Astrocyte (in vitro differentiated cells and primary cell): ENCODE measurements at regions not wholly inside any gene's neighbourhood (a gene's known extent, or its start where the extent isn't known, plus 50 kb on each side); places are given as distances from the start of the nearest gene placed in this dataset.

Experiments used
- DNase-seq: peaks from one replicate; pipeline ENCODE4 v3.0.0-alpha.2; 2010; ENCODE audit warnings: low read depth
- FAIRE-seq: peaks from 2 replicates; lab custom pipeline; 2011; peaks lifted over from hg19 to GRCh38; lab: Jason Lieb, UNC
- H2AFZ ChIP-seq: 2 replicates; pipeline ENCODE4 v1.6.0; 2012; ENCODE audit warnings: low read depth, low read length, inconsistent platforms
- H3K27ac ChIP-seq: 2 replicates; pipeline ENCODE4 v1.5.1; 2011; ENCODE audit warnings: low read depth, low read length, inconsistent platforms
- H3K27me3 ChIP-seq: 2 replicates; pipeline ENCODE4 v1.6.0; 2011; ENCODE audit warnings: low read length, inconsistent platforms; ENCODE audit not compliant: insufficient read depth
- H3K36me3 ChIP-seq: 2 replicates; pipeline ENCODE4 v1.5.1; 2011; ENCODE audit warnings: low read length, inconsistent platforms; ENCODE audit not compliant: insufficient read depth
- H3K4me1 ChIP-seq: 2 replicates; pipeline ENCODE4 v1.5.1; 2011; ENCODE audit warnings: low read length, inconsistent platforms; ENCODE audit not compliant: insufficient read depth
- H3K4me2 ChIP-seq: 2 replicates; pipeline ENCODE4 v1.6.0; 2012; ENCODE audit warnings: low read length, inconsistent platforms
- H3K4me3 ChIP-seq: 2 replicates; pipeline ENCODE4 v1.5.1; 2011; ENCODE audit warnings: low read depth, mild to moderate bottlenecking, low read length, inconsistent platforms; ENCODE audit not compliant: insufficient read depth
- H3K79me2 ChIP-seq: 2 replicates; pipeline ENCODE4 v1.6.0; 2012; ENCODE audit warnings: mild to moderate bottlenecking, low read length, inconsistent platforms; ENCODE audit not compliant: insufficient read depth
- H3K9ac ChIP-seq: 2 replicates; pipeline ENCODE4 v1.6.0; 2012; ENCODE audit warnings: mild to moderate bottlenecking, low read length, inconsistent platforms
- H3K9me3 ChIP-seq: 2 replicates; pipeline ENCODE4 v1.5.1; 2012; ENCODE audit warnings: low read depth, mild to moderate bottlenecking, low read length, inconsistent platforms; ENCODE audit not compliant: insufficient read depth
- H4K20me1 ChIP-seq: 2 replicates; pipeline ENCODE4 v1.6.0; 2012; ENCODE audit warnings: low read length, inconsistent platforms; ENCODE audit not compliant: insufficient read depth
- H3K27ac Mint-ChIP-seq: one replicate; pipeline ENCODE4 v1.8.0; 2021; ENCODE audit warnings: mild to moderate bottlenecking, mixed read lengths; ENCODE audit not compliant: unreplicated experiment
- H3K27me3 Mint-ChIP-seq: one replicate; pipeline ENCODE4 v1.8.0; 2021; ENCODE audit warnings: low read depth, mixed read lengths; ENCODE audit not compliant: unreplicated experiment
- H3K36me3 Mint-ChIP-seq: one replicate; pipeline ENCODE4 v1.8.0; 2021; ENCODE audit warnings: low read depth, mixed read lengths; ENCODE audit not compliant: unreplicated experiment
- H3K4me1 Mint-ChIP-seq: one replicate; pipeline ENCODE4 v1.8.0; 2021; ENCODE audit warnings: low read depth, mixed read lengths; ENCODE audit not compliant: unreplicated experiment
- H3K4me3 Mint-ChIP-seq: one replicate; pipeline ENCODE4 v1.8.0; 2021; ENCODE audit warnings: mild to moderate bottlenecking, moderate library complexity, mixed read lengths; ENCODE audit not compliant: unreplicated experiment
- H3K9me3 Mint-ChIP-seq: one replicate; pipeline ENCODE4 v1.8.0; 2021; ENCODE audit warnings: mild to moderate bottlenecking, mixed read lengths; ENCODE audit not compliant: unreplicated experiment
- EZH2 ChIP-seq: IDR thresholded peaks from 2 replicates; pipeline ENCODE4 v1.6.1; 2012; ENCODE audit warnings: mild to moderate bottlenecking, low read length, inconsistent platforms; ENCODE audit not compliant: insufficient read depth
- TF ChIP-seq, protein P1 (sequence below): IDR thresholded peaks from 2 replicates; pipeline ENCODE4 v1.5.1; 2011; ENCODE audit warnings: low read depth, mild to moderate bottlenecking, inconsistent platforms, low read length, moderate library complexity; ENCODE audit not compliant: insufficient read depth

DNA sequence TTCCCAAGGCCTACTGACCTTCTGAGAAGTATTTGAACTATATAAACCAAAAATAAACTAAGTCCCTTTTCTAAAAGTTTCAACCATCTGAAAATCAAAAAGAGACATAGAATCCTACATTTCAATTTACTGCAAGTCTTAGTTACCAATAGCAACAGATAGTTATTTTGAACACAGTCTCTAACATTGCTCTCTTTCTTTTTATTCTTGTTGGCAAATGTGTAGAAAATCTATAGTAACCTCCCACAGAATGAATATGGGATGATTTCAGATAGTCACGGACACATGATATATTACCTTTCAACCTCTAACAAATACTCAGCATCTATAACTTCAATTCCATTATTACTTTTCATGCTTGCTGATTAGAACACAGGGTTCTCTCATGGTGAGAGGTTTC is 68.9 kb upstream of the RAB3GAP2 start:
- no peaks in the 10 kb centered on the region for H4K20me1 ChIP-seq
- DNase-seq (no peak), FAIRE-seq (no peak)
- Mint-ChIP-seq H3K36me3 (peaks cover 3% of the 10 kb centered on the region), H3K27ac (no peak overlapping the region), H3K27me3 (no peaks in the 10 kb centered on the region), H3K4me1 (peaks cover 27% of the 10 kb centered on the region), H3K4me3 (no peak overlapping the region), H3K9me3 (no peaks in the 10 kb centered on the region)
- no peaks in the 10 kb centered on the region for H3K27me3 ChIP-seq
- H3K9ac ChIP-seq = no peak overlapping the region
- H3K36me3 ChIP-seq = no peaks in the 10 kb centered on the region
- no peak overlapping the region for H3K4me3 ChIP-seq
- no peaks in the 10 kb centered on the region for H3K79me2 ChIP-seq
- H2AFZ ChIP-seq = no peak overlapping the region
- H3K4me2 ChIP-seq = no peak overlapping the region
- no peaks in the 10 kb centered on the region for H3K4me1 ChIP-seq
- H3K27ac ChIP-seq = no peak overlapping the region
- TF ChIP-seq, protein P1, sequence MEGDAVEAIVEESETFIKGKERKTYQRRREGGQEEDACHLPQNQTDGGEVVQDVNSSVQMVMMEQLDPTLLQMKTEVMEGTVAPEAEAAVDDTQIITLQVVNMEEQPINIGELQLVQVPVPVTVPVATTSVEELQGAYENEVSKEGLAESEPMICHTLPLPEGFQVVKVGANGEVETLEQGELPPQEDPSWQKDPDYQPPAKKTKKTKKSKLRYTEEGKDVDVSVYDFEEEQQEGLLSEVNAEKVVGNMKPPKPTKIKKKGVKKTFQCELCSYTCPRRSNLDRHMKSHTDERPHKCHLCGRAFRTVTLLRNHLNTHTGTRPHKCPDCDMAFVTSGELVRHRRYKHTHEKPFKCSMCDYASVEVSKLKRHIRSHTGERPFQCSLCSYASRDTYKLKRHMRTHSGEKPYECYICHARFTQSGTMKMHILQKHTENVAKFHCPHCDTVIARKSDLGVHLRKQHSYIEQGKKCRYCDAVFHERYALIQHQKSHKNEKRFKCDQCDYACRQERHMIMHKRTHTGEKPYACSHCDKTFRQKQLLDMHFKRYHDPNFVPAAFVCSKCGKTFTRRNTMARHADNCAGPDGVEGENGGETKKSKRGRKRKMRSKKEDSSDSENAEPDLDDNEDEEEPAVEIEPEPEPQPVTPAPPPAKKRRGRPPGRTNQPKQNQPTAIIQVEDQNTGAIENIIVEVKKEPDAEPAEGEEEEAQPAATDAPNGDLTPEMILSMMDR = no peak
- TF ChIP-seq EZH2 = no peak
- H3K9me3 ChIP-seq = no peaks in the 10 kb centered on the region

DNA sequence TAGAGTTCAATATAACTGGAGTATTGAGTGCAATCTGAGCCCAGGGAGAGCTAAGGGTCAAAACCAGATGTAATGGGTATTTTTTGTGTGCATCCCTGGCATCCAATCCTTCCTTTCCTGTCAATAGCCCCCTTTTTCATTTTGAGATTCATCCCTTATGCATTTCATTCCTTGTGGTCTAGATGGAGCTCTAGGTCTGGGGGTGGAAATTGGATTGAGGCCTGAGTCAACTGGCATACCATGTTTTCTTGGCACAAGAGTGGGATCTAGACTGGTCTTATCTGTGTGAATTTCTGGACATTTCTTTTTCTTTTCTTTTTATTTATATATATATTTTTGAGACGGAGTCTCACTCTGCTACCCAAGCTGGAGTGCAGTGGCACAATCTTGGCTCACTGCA is 67.3 kb upstream of the RAB3GAP2 start:
- Histone ChIP-seq H3K9me3 (no peaks in the 10 kb centered on the region), H3K79me2 (no peaks in the 10 kb centered on the region), H3K4me1 (no peaks in the 10 kb centered on the region), H3K36me3 (no peaks in the 10 kb centered on the region), H3K4me2 (no peak overlapping the region), H3K9ac (no peak overlapping the region), H2AFZ (no peak overlapping the region), H3K27me3 (no peaks in the 10 kb centered on the region), H3K27ac (no peak overlapping the region), H3K4me3 (no peak overlapping the region), H4K20me1 (no peaks in the 10 kb centered on the region)
- H3K9me3 Mint-ChIP-seq = no peaks in the 10 kb centered on the region
- peaks cover 24% of the 10 kb centered on the region for H3K4me1 Mint-ChIP-seq
- TF ChIP-seq, protein P1 = no peak
- no peak for TF ChIP-seq EZH2
- H3K27me3 Mint-ChIP-seq = no peaks in the 10 kb centered on the region
- peaks cover 3% of the 10 kb centered on the region for H3K36me3 Mint-ChIP-seq
- H3K4me3 Mint-ChIP-seq = no peak overlapping the region
- FAIRE-seq (no peak), DNase-seq (no peak)
- H3K27ac Mint-ChIP-seq = no peak overlapping the region

DNA sequence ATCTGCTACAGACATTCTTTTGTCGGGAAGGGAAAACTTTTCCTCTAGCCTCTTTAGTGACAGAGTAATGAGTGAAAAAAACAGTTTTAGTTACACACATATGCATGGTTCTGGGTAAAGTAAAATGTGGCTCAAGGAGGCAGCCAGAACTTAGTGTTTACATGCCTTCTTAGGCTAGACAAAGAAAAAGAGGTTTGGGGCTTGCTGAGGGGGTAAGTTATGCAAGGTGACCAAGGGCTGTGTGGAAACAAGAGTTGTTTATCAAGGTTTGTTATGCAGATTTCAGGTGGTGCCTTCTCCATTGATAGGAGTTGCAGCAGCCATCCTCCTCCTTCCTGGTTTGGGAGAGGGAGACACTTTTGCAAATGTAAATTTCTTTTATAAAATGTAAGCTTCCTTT is 66.5 kb upstream of the RAB3GAP2 start:
- peaks cover 2% of the 10 kb centered on the region for H3K36me3 Mint-ChIP-seq
- Histone ChIP-seq H3K9me3 (no peaks in the 10 kb centered on the region), H3K4me2 (no peak overlapping the region), H3K27me3 (no peaks in the 10 kb centered on the region), H3K36me3 (no peaks in the 10 kb centered on the region), H4K20me1 (no peaks in the 10 kb centered on the region), H2AFZ (no peak overlapping the region), H3K4me1 (no peaks in the 10 kb centered on the region), H3K9ac (no peak overlapping the region), H3K79me2 (no peaks in the 10 kb centered on the region), H3K27ac (no peak overlapping the region), H3K4me3 (no peak overlapping the region)
- FAIRE-seq = no peak
- no peaks in the 10 kb centered on the region for H3K27me3 Mint-ChIP-seq
- no peak for TF ChIP-seq EZH2
- DNase-seq = no peak
- no peaks in the 10 kb centered on the region for H3K9me3 Mint-ChIP-seq
- peak overlapping the region; percentile 34 for H3K27ac Mint-ChIP-seq
- no peak overlapping the region for H3K4me3 Mint-ChIP-seq
- H3K4me1 Mint-ChIP-seq = peaks cover 20% of the 10 kb centered on the region
